H9 (cell line): ENCODE measurements at regions not wholly inside any gene's neighbourhood (a gene's known extent, or its start where the extent isn't known, plus 50 kb on each side); places are given as distances from the start of the nearest gene placed in this dataset.

Experiments used
- DNase-seq: peaks from one replicate; pipeline ENCODE4 v3.0.0-alpha.2; 2017
- H2AFZ ChIP-seq: one replicate; pipeline ENCODE4 v1.6.1; 2013; ENCODE audit warnings: mild to moderate bottlenecking, low read length, control low read depth, moderate library complexity
- H2AK5ac ChIP-seq: 2 replicates; pipeline ENCODE4 v1.6.1; 2013; ENCODE audit warnings: low read length, control low read depth, mixed read lengths; ENCODE audit not compliant: insufficient read length
- H2BK120ac ChIP-seq: one replicate; pipeline ENCODE4 v1.6.1; 2013; ENCODE audit warnings: low read depth, mild to moderate bottlenecking, low read length, control low read depth, inconsistent platforms; ENCODE audit not compliant: poor library complexity, severe bottlenecking
- H2BK12ac ChIP-seq: 2 replicates; pipeline ENCODE4 v1.6.1; 2013; ENCODE audit warnings: low read length, control low read depth, mixed read lengths, low read depth; ENCODE audit not compliant: insufficient read length
- H2BK15ac ChIP-seq: 2 replicates; pipeline ENCODE4 v1.6.1; 2013; ENCODE audit warnings: low read depth, low read length, control low read depth
- H2BK20ac ChIP-seq: one replicate; pipeline ENCODE4 v1.6.1; 2013; ENCODE audit warnings: low read depth, mild to moderate bottlenecking, low read length, control low read depth, inconsistent platforms; ENCODE audit not compliant: poor library complexity, severe bottlenecking
- H2BK5ac ChIP-seq: 2 replicates; pipeline ENCODE4 v1.6.1; 2013; ENCODE audit warnings: low read length, control low read depth, mixed read lengths; ENCODE audit not compliant: insufficient read length
- H3K14ac ChIP-seq: 2 replicates; pipeline ENCODE4 v1.6.1; 2013; ENCODE audit warnings: low read length, control low read depth; ENCODE audit not compliant: insufficient read depth
- H3K18ac ChIP-seq: 2 replicates; pipeline ENCODE4 v1.6.1; 2013; ENCODE audit warnings: low read depth, mild to moderate bottlenecking, mixed read lengths, low read length, control low read depth; ENCODE audit not compliant: insufficient read length
- H3K23ac ChIP-seq: 2 replicates; pipeline ENCODE4 v1.6.1; 2013; ENCODE audit warnings: low read length, control low read depth, mixed read lengths, low read depth; ENCODE audit not compliant: insufficient read length
- H3K23me2 ChIP-seq: 2 replicates; pipeline ENCODE4 v1.6.1; 2013; ENCODE audit warnings: low read depth, mild to moderate bottlenecking, mixed read lengths, low read length, control low read depth; ENCODE audit not compliant: insufficient read length, poor library complexity, severe bottlenecking
- H3K27ac ChIP-seq: 2 replicates; pipeline ENCODE4 v1.5.1; 2013; ENCODE audit warnings: low read length, control low read depth, mixed read lengths, low read depth; ENCODE audit not compliant: insufficient read length
- H3K27me3 ChIP-seq: 2 replicates; pipeline ENCODE4 v1.6.1; 2013; ENCODE audit warnings: low read length, control low read depth, inconsistent platforms; ENCODE audit not compliant: insufficient read depth
- H3K4ac ChIP-seq: 2 replicates; pipeline ENCODE4 v1.6.1; 2013; ENCODE audit warnings: low read depth, mild to moderate bottlenecking, control low read depth, inconsistent platforms, low read length, moderate library complexity
- H3K4me1 ChIP-seq: 2 replicates; pipeline ENCODE4 v1.6.1; 2013; ENCODE audit warnings: low read length, control low read depth, inconsistent platforms; ENCODE audit not compliant: insufficient read depth
- H3K4me2 ChIP-seq: 2 replicates; pipeline ENCODE4 v1.6.1; 2013; ENCODE audit warnings: low read length, control low read depth, mixed read lengths; ENCODE audit not compliant: insufficient read length, insufficient read depth
- H3K56ac ChIP-seq: 2 replicates; pipeline ENCODE4 v1.6.1; 2013; ENCODE audit warnings: low read depth, mild to moderate bottlenecking, mixed read lengths, low read length, control low read depth; ENCODE audit not compliant: insufficient read length
- H3K79me1 ChIP-seq: 2 replicates; pipeline ENCODE4 v1.6.1; 2013; ENCODE audit warnings: low read depth, mild to moderate bottlenecking, moderate library complexity, low read length, control low read depth, inconsistent platforms; ENCODE audit not compliant: insufficient read depth, poor library complexity, severe bottlenecking
- H3K79me2 ChIP-seq: 2 replicates; pipeline ENCODE4 v1.6.1; 2013; ENCODE audit warnings: low read length, control low read depth, inconsistent platforms; ENCODE audit not compliant: insufficient read depth
- H3K9ac ChIP-seq: 2 replicates; pipeline ENCODE4 v1.6.1; 2013; ENCODE audit warnings: low read length, control low read depth, mixed read lengths; ENCODE audit not compliant: insufficient read length; ENCODE audit errors: extremely low read depth
- H3K9me3 ChIP-seq: one replicate; pipeline ENCODE4 v1.6.1; 2013; ENCODE audit warnings: low read depth, low read length, inconsistent platforms; ENCODE audit not compliant: control insufficient read depth
- H3T11ph ChIP-seq: one replicate; pipeline ENCODE4 v1.6.1; 2013; ENCODE audit warnings: mild to moderate bottlenecking, low read length, control low read depth, inconsistent platforms
- H4K20me1 ChIP-seq: one replicate; pipeline ENCODE4 v1.6.1; 2013; ENCODE audit not compliant: control insufficient read depth, insufficient read length, insufficient read depth
- H4K5ac ChIP-seq: 2 replicates; pipeline ENCODE4 v1.6.1; 2013; ENCODE audit warnings: low read depth, mild to moderate bottlenecking, mixed read lengths, low read length, control low read depth; ENCODE audit not compliant: insufficient read length
- H4K8ac ChIP-seq: replicated peaks from 2 replicates; pipeline ENCODE4 v1.6.1; 2013; ENCODE audit warnings: low read length, control low read depth, mixed read lengths, low read depth; ENCODE audit not compliant: insufficient read length
- H4K91ac ChIP-seq: 2 replicates; pipeline ENCODE4 v1.6.1; 2013; ENCODE audit warnings: low read depth, mild to moderate bottlenecking, moderate library complexity, mixed read lengths, low read length, control low read depth; ENCODE audit not compliant: insufficient read length
- H3K27ac Mint-ChIP-seq, 3 experiments: 2 replicates in 2 of 3; 3 replicates in 1 of 3; pipeline ENCODE4 v1.8.0; 2020 to 2021; ENCODE audit warnings: mixed read lengths in 3 of 3, mild to moderate bottlenecking in 1 of 3, moderate library complexity in 1 of 3
- H3K27me3 Mint-ChIP-seq: 2 replicates; pipeline ENCODE4 v1.8.0; 2021; ENCODE audit warnings: low read depth, mild to moderate bottlenecking, moderate library complexity, mixed read lengths
- H3K36me3 Mint-ChIP-seq, 3 experiments: 2 replicates in 2 of 3; 3 replicates in 1 of 3; pipeline ENCODE4 v1.8.0; 2020 to 2021; ENCODE audit warnings: low read depth in 3 of 3, mixed read lengths in 3 of 3; ENCODE audit not compliant: insufficient read depth in 1 of 3
- H3K4me1 Mint-ChIP-seq, 2 experiments: 2 replicates each; pipeline ENCODE4 v1.8.0; 2020; ENCODE audit warnings: mixed read lengths in 2 of 2
- H3K4me3 Mint-ChIP-seq, 2 experiments: 2 replicates in 1 of 2; 3 replicates in 1 of 2; pipeline ENCODE4 v1.8.0; 2020 to 2021; ENCODE audit warnings: mild to moderate bottlenecking in 2 of 2, mixed read lengths in 2 of 2, moderate library complexity in 1 of 2
- H3K9me3 Mint-ChIP-seq, 2 experiments: 2 replicates in 1 of 2; 3 replicates in 1 of 2; pipeline ENCODE4 v1.8.0; 2020; ENCODE audit warnings: mild to moderate bottlenecking in 2 of 2, mixed read lengths in 2 of 2, moderate library complexity in 1 of 2
- WGBS: extraction: QIAGEN DNeasy Blood & Tissue Kit; methylation state at CpG from one replicate; pipeline ENCODE4 v1.1.7; 2013; ENCODE audit warnings: missing lambda C conversion rate, low lambda C conversion rate, mixed read lengths; ENCODE audit not compliant: insufficient read length; ENCODE audit errors: extremely low coverage; 5-methylcytosine and 5-hydroxymethylcytosine counted together
- TF ChIP-seq, protein P1 (sequence below): fragments of 200-600 bp; sonication (generic); conservative IDR thresholded peaks from 3 replicates; pipeline ENCODE4 v1.8.0; 2021; ENCODE audit warnings: antibody characterized with exemption, mild to moderate bottlenecking

DNA sequence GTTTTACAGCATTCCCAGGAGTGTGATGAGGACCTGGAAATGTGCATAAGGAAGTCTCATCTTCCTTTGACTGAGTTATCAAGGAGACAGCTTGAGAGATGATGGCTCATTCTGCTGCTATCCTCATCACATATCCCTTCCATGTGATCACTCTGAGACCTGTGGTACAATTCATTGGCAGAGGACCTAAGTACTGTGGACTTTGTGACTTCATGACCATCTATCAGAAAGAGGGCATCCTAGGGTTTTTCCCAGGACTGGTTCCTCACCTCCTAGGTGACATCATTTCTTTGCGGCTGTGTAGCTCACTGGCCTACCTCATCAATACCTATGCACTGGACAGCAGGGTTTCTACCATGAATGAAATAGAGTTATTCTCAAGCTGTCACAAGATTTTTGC lies 172.1 kb upstream of the PLEKHG7 start:
- Histone ChIP-seq H3K79me1 (no peaks in the 10 kb centered on the region), H2BK20ac (no peak overlapping the region), H3K9ac (no peak overlapping the region), H3K18ac (no peak overlapping the region), H4K5ac (no peak overlapping the region), H3K4ac (no peak overlapping the region), H2BK5ac (no peak overlapping the region), H3T11ph (no peak overlapping the region), H4K20me1 (no peaks in the 10 kb centered on the region), H3K23me2 (no peaks in the 10 kb centered on the region), H3K4me2 (no peak overlapping the region), H3K56ac (no peak overlapping the region), H2BK15ac (no peak overlapping the region), H4K91ac (no peak overlapping the region), H3K9me3 (no peaks in the 10 kb centered on the region), H2AFZ (no peak overlapping the region), H3K4me1 (no peaks in the 10 kb centered on the region), H3K79me2 (no peaks in the 10 kb centered on the region), H3K23ac (no peak overlapping the region), H2BK120ac (no peak overlapping the region), H4K8ac (no peak overlapping the region), H2AK5ac (no peak overlapping the region), H3K27me3 (no peaks in the 10 kb centered on the region), H3K27ac (no peak overlapping the region), H3K14ac (no peak overlapping the region), H2BK12ac (no peak overlapping the region)
- TF ChIP-seq, protein P1, sequence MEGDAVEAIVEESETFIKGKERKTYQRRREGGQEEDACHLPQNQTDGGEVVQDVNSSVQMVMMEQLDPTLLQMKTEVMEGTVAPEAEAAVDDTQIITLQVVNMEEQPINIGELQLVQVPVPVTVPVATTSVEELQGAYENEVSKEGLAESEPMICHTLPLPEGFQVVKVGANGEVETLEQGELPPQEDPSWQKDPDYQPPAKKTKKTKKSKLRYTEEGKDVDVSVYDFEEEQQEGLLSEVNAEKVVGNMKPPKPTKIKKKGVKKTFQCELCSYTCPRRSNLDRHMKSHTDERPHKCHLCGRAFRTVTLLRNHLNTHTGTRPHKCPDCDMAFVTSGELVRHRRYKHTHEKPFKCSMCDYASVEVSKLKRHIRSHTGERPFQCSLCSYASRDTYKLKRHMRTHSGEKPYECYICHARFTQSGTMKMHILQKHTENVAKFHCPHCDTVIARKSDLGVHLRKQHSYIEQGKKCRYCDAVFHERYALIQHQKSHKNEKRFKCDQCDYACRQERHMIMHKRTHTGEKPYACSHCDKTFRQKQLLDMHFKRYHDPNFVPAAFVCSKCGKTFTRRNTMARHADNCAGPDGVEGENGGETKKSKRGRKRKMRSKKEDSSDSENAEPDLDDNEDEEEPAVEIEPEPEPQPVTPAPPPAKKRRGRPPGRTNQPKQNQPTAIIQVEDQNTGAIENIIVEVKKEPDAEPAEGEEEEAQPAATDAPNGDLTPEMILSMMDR, result no peak
- Mint-ChIP-seq H3K36me3 (no peaks in the 10 kb centered on the region), H3K4me1 (no peaks in the 10 kb centered on the region), H3K4me3 (no peak overlapping the region), H3K27ac (no peak overlapping the region), H3K9me3 (no peaks in the 10 kb centered on the region), H3K27me3 (no peaks in the 10 kb centered on the region)
- DNase-seq, result no peak
- no CpG with 5 or more reads among the region's 1 CpG for WGBS
